ENCODE measurements at regions not wholly inside any gene's neighbourhood (a gene's known extent, or its start where the extent isn't known, plus 50 kb on each side); places are given as distances from the start of the nearest gene placed in this dataset.

GRCh38 chr7:17492437-17492836, 194.0 kb downstream of the AHR start:
- TF ChIP-seq FOXM1 (IDR thresholded peaks at IDR 0.05; ENCODE audit: borderline replicate concordance) (no peak), BHLHE40 (IDR thresholded peaks at IDR 0.05; ENCODE audit: borderline replicate concordance) (no peak), TARDBP (IDR thresholded peaks at IDR 0.05) (no peak), ARNT (IDR thresholded peaks at IDR 0.05) (no peak), SP1 (IDR thresholded peaks at IDR 0.05) (no peak), ZNF384 (IDR thresholded peaks at IDR 0.05) (no peak), NFRKB (IDR thresholded peaks at IDR 0.05) (no peak), HDGF (IDR thresholded peaks at IDR 0.05; ENCODE audit: borderline replicate concordance) (no peak), SUZ12 (IDR thresholded peaks at IDR 0.05) (no peak), FOXK2 (IDR thresholded peaks at IDR 0.05) (no peak)
